ENCODE measurements at regions not wholly inside any gene's neighbourhood (a gene's known extent, or its start where the extent isn't known, plus 50 kb on each side); places are given as distances from the start of the nearest gene placed in this dataset.
"Not testable (repeated sequence)": the region's sequence is repeated elsewhere in the genome, so short reads cannot be mapped to it uniquely, and the experiment has no call there.

DNA sequence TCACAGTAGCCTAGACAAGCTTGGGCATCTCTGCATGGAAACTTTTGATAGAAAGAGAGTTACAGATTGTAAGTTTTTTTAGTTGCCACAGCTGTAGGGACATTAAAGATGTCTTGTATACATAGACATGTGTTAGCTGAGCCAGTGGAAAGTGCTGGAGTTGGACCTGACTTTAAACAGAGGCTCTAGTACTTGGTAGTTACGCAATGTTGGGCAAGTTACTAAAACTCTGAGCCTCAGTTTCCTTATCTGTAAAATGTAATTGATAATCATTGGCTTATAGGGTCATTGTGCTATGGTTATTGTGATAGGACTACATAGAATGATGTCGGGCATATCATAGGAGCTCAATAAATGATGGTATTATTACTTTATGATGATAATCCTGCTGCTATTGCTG is 225.8 kb upstream of the CPHXL start:
- no peak overlapping the region for H3K4me3 ChIP-seq (ENCODE audit: low read depth, low read length)
- no peaks in the 10 kb centered on the region for H3K36me3 ChIP-seq (replicated peaks)
- TF ChIP-seq CTCF (IDR thresholded peaks at IDR 0.05; ENCODE audit: low read depth, low read length, missing control alignments): no peak
- H3K27ac ChIP-seq: no peak overlapping the region
- DNase-seq: no peak
- in situ Hi-C loops (cut with HindIII; ENCODE audit: low pct_ligation_motif_present, low sequenced_read_pairs): no loop called here
- H3K27me3 ChIP-seq (replicated peaks): no peaks in the 10 kb centered on the region

DNA sequence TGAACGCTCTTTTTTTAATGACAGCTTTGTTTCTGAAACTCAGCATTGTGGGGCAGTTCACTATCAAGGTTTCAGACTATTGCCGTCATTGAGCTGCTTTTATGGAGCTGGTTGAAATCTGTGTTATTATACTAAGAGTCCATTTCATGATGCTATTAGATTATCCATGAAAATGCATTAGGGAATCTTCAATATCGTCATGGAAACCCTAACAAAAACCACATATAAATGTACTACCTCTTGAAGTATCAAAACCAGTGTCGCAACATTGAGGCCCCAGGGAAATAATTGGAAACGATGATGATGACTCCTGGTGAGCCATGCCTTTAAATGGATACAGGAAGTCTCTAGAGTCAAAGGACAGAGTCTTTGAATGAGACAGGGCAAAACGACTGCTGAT is 231.6 kb upstream of the CPHXL start:
- Histone ChIP-seq H3K27ac (no peak overlapping the region), H3K4me3 (ENCODE audit: low read depth, low read length) (no peak overlapping the region), H3K27me3 (replicated peaks) (no peaks in the 10 kb centered on the region), H3K36me3 (replicated peaks) (no peaks in the 10 kb centered on the region)
- no peak for TF ChIP-seq CTCF (IDR thresholded peaks at IDR 0.05; ENCODE audit: low read depth, low read length, missing control alignments)
- DNase-seq: no peak
- in situ Hi-C loops (cut with HindIII; ENCODE audit: low pct_ligation_motif_present, low sequenced_read_pairs): no loop called here

- H3K27ac ChIP-seq: no peak overlapping the region
- TF ChIP-seq CTCF (IDR thresholded peaks at IDR 0.05; ENCODE audit: low read depth, low read length, missing control alignments): no peak
- H3K4me3 ChIP-seq (ENCODE audit: low read depth, low read length): no peak overlapping the region
- in situ Hi-C loops (cut with HindIII; ENCODE audit: low pct_ligation_motif_present, low sequenced_read_pairs): no loop called here
- no peaks in the 10 kb centered on the region for H3K27me3 ChIP-seq (replicated peaks)
- H3K36me3 ChIP-seq (replicated peaks): no peaks in the 10 kb centered on the region
- DNase-seq: no peak
Measured at GRCh38 chr16:75965504-75966374, 239.4 kb upstream of the CPHXL start.

DNA sequence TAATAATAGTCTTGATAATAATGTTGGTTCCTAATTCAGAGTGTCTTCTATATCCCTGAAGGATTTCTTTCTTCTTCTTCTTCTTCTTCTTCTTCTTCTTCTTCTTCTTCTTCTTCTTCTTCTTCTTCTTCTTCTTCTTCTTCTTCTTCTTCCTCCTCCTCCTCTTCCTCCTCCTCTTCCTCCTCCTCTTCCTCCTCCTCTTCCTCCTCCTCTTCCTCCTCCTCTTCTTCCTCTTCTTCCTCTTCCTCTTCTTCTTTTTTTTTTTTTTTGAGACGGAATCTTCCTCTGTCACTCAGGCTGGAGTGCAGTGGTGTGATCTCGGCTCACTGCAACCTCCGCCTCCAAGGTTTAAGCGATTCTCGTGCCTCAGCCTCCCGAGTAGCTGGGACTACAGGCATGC is 242.8 kb upstream of the CPHXL start:
- H3K36me3 ChIP-seq (replicated peaks); DNase-seq; in situ Hi-C loops (cut with HindIII; ENCODE audit: low pct_ligation_motif_present, low sequenced_read_pairs); H3K4me3 ChIP-seq (ENCODE audit: low read depth, low read length); H3K27me3 ChIP-seq (replicated peaks); H3K27ac ChIP-seq: not testable (repeated sequence)

GRCh38 chr16:75971334-75971733 is 245.0 kb upstream of the CPHXL start:
- Histone ChIP-seq H3K27me3 (replicated peaks) (no peaks in the 10 kb centered on the region), H3K4me3 (ENCODE audit: low read depth, low read length) (no peak overlapping the region), H3K36me3 (replicated peaks) (no peaks in the 10 kb centered on the region), H3K27ac (no peak overlapping the region)
- no peak for TF ChIP-seq CTCF (IDR thresholded peaks at IDR 0.05; ENCODE audit: low read depth, low read length, missing control alignments)
- in situ Hi-C loops (cut with HindIII; ENCODE audit: low pct_ligation_motif_present, low sequenced_read_pairs): no loop called here
- no peak for DNase-seq

DNA sequence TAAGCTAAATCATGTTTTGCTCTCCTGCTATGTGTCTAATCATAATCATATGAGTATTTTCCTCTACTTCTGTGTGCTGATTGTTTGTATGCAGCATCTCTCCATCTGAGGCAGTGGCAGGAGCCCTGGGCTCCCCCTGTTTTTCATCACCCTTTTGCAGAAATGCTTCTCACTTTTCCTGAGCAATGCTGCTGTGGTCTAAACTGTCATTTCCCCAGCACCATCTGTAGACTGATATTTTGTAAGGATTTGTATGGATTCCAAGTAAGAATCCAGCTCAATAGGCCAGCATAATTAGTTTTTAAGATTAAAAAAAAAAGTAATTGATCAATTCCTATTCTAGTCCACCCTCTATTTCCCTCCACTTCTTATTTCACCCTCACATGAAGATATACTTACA is 257.0 kb upstream of the CPHXL start:
- H3K27ac ChIP-seq: no peak overlapping the region
- H3K27me3 ChIP-seq (replicated peaks): no peaks in the 10 kb centered on the region
- no peak overlapping the region for H3K4me3 ChIP-seq (ENCODE audit: low read depth, low read length)
- in situ Hi-C loops (cut with HindIII; ENCODE audit: low pct_ligation_motif_present, low sequenced_read_pairs): no loop called here
- DNase-seq: no peak
- H3K36me3 ChIP-seq (replicated peaks): no peaks in the 10 kb centered on the region
- no peak for TF ChIP-seq CTCF (IDR thresholded peaks at IDR 0.05; ENCODE audit: low read depth, low read length, missing control alignments)

Measured in brain microvascular endothelial cell (primary cell).